Stimulated activated CD8-positive, alpha-beta memory T cell treated with anti-CD3 and anti-CD28 coated beads, Interleukin-15, amount 100 ng/mL, for 48 hours (primary cell): ENCODE measurements at regions not wholly inside any gene's neighbourhood (a gene's known extent, or its start where the extent isn't known, plus 50 kb on each side); places are given as distances from the start of the nearest gene placed in this dataset.

ENCODE experiments used
- DNase-seq, 2 donors: peaks; one replicate each; pipeline ENCODE4 v3.0.0-alpha.2; 2020; ENCODE audit warnings: low read depth in 2 of 2

DNA sequence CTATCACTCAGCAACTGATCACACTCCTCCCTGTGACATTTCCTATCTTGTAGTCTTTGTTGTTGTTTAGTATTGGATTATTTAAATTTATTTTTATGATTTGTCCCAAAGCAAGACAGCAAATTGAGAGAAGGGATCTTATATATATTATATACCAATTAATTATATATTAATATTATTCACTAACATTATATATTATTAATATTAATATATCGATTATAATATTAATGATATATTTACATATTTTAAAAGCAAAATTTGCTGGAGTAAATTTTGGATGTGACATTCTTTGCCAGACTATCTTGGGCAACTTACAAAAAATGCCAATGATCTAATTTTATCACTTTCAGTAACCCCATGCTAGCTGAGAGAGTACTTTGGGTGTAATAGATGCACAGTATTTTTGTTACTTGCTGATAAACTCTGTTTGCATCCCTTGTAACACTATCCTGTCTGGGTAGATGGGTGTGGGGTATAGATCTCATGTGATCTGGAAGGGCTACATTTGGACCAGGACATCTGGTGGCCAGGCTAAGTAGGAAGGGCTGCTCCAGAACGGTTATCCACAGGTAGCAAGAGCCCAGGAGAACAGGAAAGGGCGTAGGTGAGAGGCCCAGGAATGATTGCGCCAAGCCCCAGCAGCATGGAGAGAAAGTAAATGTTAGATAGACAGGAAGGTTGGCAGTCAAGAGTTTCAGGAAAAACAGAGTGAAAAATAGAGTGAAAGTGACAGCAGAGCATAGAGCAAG lies 608.6 kb upstream of the KIRREL3 start:
- no peak for DNase-seq

DNA sequence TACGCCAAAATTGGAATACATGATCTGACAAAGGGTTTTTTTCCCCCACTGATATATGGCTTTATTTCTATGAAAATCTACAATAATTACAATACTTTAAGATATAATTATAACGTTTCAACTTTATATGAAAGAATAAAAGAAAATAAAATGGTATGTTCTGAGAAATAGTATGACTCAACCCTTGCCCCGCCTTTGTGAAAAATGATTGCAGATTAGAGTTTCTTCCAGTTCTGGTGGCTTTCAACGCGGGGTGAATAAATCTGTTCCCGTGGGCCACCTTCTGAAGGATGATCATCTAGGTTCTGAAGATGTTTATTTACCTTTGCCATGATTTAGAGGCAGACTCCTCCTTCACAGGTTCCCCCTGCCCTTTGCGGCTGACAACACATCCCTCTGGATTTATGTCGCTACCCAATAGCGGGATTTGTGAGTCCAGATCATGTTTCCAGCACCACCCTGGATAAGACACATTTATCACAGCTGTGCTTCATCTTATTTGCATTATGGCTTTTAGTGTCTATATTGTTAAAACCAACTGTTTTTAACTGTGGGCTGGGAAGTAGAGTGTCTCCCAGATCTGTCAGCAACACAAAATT lies 607.0 kb upstream of the KIRREL3 start:
- DNase-seq, result no peak

DNA sequence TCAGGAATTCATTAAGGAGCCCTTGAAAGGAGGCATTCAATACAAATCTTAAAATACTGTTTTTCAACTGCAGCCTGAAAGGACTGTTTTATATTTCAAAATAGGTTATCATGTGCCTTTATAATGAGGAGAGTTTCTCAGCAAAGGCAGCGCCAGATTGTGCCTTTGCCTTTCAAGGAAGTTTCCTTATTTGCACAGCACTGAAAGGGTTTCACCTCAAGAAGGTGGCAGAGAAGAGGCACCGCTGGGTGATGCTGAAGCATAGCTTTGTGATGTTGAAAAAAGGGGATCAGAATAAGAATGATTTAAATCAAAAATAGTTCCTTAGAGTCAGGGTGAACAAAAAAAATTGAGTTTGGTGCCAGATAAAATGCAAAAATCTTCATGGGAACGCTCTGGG lies 601.0 kb upstream of the KIRREL3 start:
- no peak for DNase-seq

DNA sequence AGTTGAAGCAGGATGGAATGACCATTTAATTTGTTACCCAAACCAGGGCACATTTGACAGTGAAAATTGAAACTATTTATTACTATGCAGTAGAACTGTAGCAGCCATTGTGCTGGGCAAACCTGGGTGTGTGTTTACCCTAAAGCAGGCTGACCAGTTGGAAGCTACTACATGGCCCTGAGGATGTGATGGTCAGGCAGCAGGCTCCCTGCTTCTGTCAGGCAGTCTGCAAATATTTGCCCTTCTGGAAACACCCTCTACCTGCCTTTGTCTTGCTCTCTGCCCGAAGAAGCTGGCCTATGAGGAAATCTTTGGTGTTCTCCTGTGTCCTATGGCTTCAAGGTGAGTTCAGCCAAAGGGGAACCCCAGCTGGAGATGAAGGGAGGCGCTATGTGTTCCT lies 600.1 kb upstream of the KIRREL3 start:
- no peak for DNase-seq

DNA sequence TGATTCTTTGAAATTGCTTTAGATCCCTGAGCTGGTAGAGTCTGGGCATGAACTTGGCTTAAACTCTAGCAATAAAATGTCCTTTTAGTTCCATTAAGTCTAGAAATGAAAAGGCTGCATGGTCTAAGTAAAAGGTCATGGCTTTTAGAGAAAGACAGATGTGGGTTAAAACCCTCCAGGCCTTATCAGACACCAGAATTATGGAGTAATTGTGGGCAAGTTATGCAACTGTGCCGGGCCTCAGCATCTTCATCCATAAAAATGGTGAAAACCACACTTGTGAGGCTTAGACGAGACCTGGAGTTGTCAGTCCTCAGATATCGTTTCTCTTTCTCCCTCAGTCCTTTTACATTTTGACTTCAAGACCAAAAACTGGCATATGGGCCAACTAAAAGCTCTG lies 597.9 kb upstream of the KIRREL3 start:
- no peak for DNase-seq

DNA sequence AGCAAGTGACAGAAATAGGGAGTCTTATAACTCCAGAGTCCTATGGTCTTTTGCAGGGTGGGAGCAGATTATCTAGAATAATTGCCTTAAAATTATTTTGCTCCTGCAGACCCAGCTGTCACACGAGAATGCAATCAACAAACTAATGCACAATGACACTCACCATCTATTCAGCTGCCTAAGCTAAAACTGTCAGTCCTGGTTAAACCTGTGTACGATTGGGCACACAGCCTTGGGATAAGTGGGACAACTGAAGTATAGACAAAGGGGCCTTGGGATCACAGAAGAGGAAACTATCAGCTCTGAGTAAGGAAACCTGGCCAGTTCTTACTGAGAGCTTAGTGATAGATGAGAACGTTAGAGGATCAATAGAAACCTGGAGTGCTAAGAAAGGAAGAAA lies 595.9 kb upstream of the KIRREL3 start:
- DNase-seq, result no peak

DNA sequence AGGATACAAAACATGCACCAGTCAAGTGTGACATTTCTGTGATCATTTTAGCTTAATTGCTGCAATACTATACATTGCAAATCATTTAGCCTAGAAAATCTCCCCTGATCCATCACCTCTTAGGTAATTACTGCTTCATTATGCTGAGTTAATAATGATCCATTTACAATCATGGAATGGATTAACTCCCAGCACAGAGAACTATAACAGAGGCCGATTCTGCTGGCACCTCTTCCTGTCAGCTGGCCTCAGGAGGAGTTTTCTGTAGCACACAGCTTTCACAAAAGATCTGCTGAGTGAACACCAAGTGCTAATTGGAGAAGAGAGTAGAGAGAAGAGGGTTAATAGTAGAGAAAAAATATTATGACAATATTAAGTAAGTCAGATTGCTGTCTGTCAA lies 591.8 kb upstream of the KIRREL3 start:
- no peak for DNase-seq

DNA sequence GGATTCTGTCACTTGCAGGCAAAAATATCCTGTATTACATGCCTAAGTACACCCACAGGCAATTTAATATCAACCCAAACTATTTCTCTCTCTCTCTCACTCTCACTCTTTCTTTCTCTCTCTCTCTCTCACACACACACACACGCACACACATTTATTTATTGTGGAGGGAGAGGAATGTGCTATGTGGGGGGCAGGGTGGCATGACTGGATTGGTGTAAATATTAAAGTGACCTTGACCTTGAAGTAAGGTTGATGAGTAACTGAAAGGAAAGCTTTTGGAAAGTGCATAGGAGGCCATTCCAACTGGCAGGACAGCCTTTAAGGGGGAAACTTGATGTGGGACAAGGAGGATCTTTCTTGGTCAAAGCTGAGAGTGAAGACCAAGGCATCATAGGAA lies 589.7 kb upstream of the KIRREL3 start:
- no peak for DNase-seq

DNA sequence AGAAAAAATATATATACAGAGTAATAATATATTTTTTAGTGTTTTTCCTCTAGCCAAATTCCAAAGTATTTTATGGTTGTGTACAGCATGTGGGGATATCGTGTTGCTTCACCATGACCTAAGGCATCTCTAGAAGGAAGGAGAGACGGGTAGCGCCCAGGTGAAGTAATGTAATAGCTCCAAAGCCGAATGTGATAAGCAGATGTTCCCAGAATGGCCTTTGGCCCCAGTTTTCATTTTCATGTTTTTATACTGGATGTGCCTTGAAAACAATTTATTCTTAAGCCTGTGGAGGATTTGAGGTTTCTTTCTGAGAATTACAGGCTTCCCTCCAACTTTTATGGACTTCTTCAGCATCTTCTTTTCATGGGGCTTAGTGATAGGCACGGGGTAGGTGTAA lies 587.9 kb upstream of the KIRREL3 start:
- no peak for DNase-seq

DNA sequence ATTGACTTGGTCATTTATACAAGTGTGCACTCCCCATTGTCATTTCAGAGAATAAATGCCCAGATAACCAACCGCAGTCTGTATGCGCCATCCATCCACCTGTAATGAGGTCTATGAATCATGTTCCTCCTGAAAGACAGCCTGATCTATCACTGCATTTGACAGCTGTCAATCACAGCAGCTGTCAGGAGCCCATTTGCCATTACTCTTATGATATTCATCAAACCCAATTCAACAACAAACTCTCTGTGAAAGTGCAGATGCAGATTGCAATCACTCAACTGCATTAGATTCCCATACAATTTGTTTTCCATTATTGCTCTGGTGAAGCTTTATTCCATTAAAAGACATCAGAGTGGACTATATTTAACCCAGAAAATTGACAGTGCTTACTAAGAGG lies 586.9 kb upstream of the KIRREL3 start:
- no peak for DNase-seq

DNA sequence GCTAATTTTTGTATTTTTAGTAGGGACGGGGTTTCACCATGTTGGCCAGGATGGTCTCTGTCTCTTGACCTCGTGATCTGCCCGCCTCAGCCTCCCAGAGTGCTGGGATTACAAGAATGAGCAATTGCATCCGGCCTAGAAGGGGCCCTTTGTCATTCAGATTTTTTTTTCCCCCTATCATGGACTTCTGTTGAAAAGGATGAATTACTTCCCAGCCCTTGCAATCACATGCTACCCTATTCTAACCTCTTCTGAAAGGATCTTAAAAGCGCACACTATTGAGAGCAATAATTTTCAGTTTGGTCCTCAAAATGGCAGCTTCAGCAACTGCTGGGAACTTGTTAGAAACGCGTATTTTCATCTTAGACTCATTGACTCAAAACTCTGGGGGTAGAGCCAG lies 575.6 kb upstream of the KIRREL3 start:
- DNase-seq, result no peak

DNA sequence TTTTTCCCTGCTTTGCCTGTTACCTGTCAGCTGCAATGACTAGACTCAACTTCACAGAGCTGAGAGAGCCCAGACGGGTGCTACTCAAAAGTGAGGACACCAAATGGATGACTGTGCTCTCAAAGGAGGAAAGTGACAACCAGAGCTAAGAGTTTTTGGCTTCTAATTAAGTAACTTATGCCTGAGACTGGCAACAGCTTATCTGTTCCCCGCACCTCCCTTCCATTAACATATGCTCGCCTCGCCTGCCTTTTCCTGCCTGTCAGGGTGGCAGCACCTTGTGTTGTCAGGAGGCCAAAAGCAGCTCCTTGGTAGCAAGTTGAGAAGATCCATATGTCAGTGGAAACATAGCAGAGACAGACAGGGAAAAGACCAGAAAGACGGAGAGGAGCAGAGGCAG lies 573.9 kb upstream of the KIRREL3 start:
- no peak for DNase-seq

DNA sequence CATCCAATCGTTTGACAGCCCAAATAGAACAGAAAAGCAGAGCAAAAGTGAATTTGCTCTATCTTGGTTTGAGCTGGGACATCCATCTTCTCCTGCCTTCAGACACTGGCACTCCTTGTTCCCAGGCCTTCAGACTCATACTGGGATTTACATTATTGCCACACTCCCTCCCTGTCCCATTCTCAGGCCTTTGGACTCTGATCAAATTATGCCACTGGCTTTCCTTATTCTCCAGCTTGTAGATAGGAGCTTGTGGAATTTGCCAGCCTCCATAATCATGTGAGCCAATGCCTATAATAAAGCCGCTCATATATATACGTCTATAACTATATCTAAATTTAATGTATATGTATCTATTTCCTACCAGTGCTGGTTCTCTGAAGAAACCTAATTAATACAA lies 568.3 kb upstream of the KIRREL3 start:
- DNase-seq, result no peak

DNA sequence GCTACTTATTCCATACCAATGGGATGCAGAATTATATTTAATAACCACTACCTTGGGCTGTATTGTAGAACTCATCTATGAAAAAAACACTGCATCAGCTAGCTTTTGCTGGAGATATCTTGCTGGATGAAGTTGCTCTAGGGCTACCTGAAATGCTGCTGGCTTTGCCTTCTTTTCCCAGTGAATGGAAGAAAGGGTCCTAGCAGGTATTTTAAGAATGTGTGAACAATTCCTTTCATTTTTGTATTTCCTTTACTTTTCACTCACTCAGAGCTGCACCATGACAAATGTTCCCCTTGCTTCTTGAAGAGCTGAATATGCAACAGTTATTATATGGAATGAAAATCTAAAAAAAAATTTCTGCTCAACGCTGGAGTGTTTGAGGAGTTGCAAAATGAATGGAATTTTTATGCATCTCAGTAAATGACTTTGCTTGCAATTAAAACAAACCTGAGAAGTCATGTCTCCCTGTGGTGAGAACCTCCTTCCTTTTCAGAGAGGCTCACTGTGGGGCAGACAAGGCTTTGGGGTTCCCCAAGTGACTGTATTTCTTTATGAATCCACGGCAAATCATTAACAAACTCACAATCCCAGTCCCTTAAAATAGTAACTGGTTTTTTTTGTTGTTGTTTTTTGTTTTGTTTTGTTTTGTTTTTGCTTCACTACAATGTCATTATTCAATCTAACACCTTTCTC lies 566.8 kb upstream of the KIRREL3 start:
- DNase-seq, result no peak

DNA sequence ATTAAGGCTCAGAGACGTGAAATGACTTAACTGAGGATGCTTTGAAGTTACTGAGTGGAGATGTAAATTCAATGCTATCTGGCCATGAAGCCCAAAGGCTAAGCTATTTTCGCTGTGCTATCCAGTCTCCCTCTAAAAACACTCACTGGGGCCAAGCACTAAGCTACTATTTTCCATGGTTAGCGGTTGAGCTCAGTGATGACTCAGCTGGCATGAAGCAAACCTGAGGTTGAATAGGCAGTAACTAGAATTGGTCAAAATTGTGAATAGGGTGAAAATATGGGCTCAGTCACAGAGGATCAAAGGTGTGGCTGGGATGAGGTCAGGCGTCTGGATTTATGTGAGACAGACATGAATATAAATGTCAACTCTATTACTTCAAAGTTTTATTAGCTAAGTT lies 564.2 kb upstream of the KIRREL3 start:
- DNase-seq, result no peak

DNA sequence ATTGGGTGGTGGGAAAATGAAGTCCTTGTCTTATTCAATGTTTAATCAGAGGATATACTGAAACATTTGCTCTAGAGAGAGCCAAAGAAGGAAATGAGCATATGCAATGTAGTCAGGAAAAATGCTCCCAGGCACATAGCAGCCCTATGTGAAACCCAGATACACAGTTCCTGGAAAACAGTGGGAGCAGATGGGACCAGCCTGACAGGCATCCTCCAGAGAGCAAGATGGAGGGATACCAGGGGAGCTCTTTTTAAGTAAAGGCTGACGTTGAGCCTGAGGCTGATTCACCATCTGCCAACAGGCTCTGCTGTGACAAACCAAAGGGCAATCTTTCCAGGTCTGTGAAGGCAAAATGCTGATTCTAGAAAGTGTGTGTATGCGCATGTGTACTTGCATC lies 559.4 kb upstream of the KIRREL3 start:
- no peak for DNase-seq

DNA sequence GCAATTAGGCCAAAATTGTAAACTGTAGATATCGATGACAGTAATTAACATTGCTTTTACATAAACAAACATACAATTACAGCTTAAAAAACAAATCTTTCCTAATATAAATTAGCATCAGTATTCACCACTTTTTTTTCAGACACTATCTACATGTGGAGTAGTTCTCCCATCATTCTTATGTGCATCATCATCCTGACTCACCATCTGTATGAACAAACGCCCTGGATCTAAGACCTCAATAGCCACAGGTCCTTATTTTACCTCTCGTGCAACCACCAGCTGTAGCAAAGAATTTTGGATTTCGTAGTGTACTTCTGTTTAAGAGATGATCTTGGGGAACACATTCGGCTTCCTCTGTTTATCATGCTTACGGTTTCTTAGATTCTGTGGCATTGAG lies 551.9 kb upstream of the KIRREL3 start:
- no peak for DNase-seq

DNA sequence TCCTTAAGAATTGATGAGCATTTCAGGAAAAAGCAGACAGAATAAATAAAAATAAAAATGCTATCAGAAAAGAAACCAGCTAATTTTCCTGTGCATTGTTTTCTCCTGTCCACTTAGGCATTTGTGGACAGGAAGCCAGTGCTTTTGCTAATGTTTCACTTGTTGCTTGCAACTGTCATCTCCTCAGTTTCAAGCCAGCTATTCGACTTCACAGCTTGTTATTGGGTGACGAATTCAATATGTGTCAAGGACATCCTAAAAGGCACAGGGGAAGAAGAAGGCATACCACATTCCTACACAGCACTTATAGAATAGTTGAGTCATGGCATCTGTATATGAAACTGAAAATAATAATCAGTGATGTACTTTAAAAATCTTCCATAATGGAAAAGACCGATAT lies 530.6 kb upstream of the KIRREL3 start:
- no peak for DNase-seq

DNA sequence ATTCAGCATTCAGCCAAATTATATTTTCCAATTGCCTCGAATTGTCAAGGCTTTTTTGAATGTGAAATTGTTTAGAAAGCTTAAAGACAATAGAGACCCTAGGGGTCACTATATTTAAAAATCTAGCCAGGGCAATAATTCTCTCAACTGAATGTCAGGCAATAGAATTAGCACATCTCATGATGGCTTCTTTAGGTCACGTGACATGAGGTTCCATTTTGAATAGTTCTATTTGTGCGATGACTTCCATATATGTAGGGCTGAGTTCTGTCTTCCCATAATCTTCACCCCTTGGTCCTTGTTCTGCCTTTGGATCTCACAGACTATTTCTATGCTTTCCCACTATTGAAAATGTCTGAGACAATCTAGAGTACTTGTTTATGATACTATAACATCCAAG lies 527.7 kb upstream of the KIRREL3 start:
- DNase-seq, result no peak

DNA sequence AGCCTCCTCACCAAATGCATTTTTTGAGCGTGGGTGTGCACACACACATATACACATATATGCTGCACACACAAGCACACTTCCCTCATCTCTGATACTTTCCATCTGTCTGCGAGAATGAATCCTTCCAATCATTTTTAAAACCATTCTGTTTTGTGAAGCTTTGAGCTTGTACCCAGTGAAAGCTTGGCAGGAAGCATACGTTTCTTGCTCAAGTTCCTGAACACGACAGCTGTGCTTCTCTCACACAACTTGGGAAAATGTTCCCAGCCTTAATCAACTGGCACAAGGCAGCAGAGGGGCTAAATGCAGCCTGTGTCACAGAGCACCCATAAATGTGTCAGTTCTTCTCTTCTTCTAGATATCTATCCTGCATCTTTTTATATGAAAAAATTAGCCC lies 524.0 kb upstream of the KIRREL3 start:
- DNase-seq, result no peak

DNA sequence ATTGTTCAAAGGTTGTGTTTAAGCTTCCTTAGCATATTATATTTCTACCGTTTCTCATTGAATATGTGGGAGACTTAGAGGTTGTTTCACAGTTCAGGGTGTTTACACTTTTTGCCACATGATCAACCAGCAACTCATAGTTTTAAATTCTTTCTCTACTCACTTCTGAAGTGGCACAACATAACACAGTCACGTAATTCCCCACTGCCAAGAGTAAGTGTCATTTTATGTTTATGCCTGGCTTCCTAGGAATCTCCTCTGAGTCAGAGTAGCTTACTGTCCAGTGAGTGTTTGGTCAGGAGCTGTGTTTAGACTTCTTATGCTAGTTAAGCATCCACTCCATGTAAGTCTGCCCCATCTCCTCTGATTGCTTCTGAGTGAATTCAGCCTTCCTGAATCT lies 520.8 kb upstream of the KIRREL3 start:
- no peak for DNase-seq

DNA sequence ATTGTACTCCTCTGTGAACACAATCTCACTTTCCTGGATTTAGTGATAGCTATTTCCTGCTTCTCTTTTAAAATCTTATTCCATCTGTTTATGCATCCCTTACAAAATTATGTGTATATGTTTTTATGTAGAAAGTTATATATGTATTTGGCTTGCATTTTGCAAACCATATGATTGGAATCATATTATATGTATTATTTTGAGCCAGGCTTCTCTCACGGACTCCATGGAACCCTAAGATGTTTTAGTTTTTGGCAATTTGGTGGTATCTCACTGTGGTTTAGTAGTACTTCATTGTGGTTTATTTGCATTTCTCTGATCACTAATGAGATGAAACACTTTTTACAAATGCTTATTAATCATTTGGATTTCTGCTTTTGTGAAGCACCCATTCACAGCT lies 507.3 kb upstream of the KIRREL3 start:
- DNase-seq, result no peak

DNA sequence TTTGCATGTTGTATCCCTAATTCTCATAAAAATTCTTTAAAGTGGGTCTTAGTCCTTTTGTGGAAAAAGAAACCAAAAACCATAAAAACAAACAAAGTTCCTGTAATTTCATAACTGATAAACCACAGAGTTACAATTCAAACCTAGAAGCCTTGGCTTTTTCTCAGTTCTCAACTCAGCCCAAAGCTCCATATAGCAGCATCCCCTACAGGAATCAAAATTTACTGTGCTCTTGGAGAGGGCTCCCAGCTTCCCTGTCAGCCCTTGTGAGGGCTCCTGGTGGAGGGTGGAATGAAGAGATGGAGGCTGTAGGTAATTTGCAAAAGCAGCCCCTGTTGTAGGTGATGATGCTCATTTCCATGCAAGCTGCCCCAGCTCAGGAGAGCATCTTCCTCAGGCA lies 506.1 kb upstream of the KIRREL3 start:
- no peak for DNase-seq
